Keratinocyte (primary cell): ENCODE measurements at regions not wholly inside any gene's neighbourhood (a gene's known extent, or its start where the extent isn't known, plus 50 kb on each side); places are given as distances from the start of the nearest gene placed in this dataset.

ENCODE experiments used
- DNase-seq: peaks from one replicate; pipeline ENCODE4 v3.0.0-alpha.2; 2011; ENCODE audit warnings: low read depth, missing footprints, low spot score
- FAIRE-seq: peaks from 2 replicates; lab custom pipeline; 2011; peaks lifted over from hg19 to GRCh38; lab: Jason Lieb, UNC
- H2AFZ ChIP-seq: 2 replicates; pipeline ENCODE4 v1.6.0; 2012; ENCODE audit warnings: low read length, control low read depth, inconsistent platforms; ENCODE audit not compliant: control insufficient read depth
- H3K27ac ChIP-seq: 2 replicates; pipeline ENCODE4 v1.5.1; 2011; ENCODE audit warnings: low read length; ENCODE audit not compliant: control insufficient read depth, insufficient read depth
- H3K27me3 ChIP-seq: 3 replicates; pipeline ENCODE4 v1.6.0; 2011; ENCODE audit warnings: low read length; ENCODE audit not compliant: control insufficient read depth, insufficient read depth; ENCODE audit errors: extremely low read depth
- H3K36me3 ChIP-seq, 2 experiments: 2 replicates in 1 of 2; 3 replicates in 1 of 2; pipeline ENCODE4 v1.5.1; 2011; ENCODE audit warnings: low read length in 2 of 2, mild to moderate bottlenecking in 1 of 2; ENCODE audit not compliant: control insufficient read depth in 2 of 2, insufficient read depth in 2 of 2; ENCODE audit errors: extremely low read depth in 1 of 2
- H3K4me1 ChIP-seq: 3 replicates; pipeline ENCODE4 v1.5.1; 2011; ENCODE audit warnings: low read length; ENCODE audit not compliant: control insufficient read depth, insufficient read depth; ENCODE audit errors: extremely low read depth
- H3K4me2 ChIP-seq: 3 replicates; pipeline ENCODE4 v1.6.0; 2011; ENCODE audit warnings: low read depth, low read length; ENCODE audit not compliant: control insufficient read depth, insufficient read depth; ENCODE audit errors: extremely low read depth
- H3K4me3 ChIP-seq, 3 experiments: fragments of 200-600 bp in 1 of 3; sonication (generic) in 1 of 3; 2 replicates in 2 of 3; 3 replicates in 1 of 3; pipeline ENCODE4 v1.5.1; 2011 to 2016; ENCODE audit warnings: low read length in 3 of 3, mild to moderate bottlenecking in 3 of 3, control low read depth in 2 of 3, inconsistent platforms in 1 of 3, low read depth in 1 of 3, mixed read lengths in 1 of 3, mixed run types in 1 of 3, moderate library complexity in 1 of 3; ENCODE audit not compliant: control insufficient read depth in 2 of 3, insufficient read depth in 2 of 3; ENCODE audit errors: extremely low read depth in 1 of 3
- H3K79me2 ChIP-seq: 2 replicates; pipeline ENCODE4 v1.6.0; 2012; ENCODE audit warnings: low read length; ENCODE audit not compliant: control insufficient read depth, insufficient read depth
- H3K9ac ChIP-seq: 3 replicates; pipeline ENCODE4 v1.6.0; 2011; ENCODE audit warnings: low read length; ENCODE audit not compliant: control insufficient read depth, insufficient read depth; ENCODE audit errors: extremely low read depth
- H3K9me1 ChIP-seq: 3 replicates; pipeline ENCODE4 v1.6.0; 2011; ENCODE audit warnings: low read length; ENCODE audit not compliant: control insufficient read depth, insufficient read depth; ENCODE audit errors: extremely low read depth
- H3K9me3 ChIP-seq: 2 replicates; pipeline ENCODE4 v1.5.1; 2012; ENCODE audit warnings: low read depth, low read length; ENCODE audit not compliant: control insufficient read depth
- H4K20me1 ChIP-seq: 3 replicates; pipeline ENCODE4 v1.6.0; 2011; ENCODE audit warnings: low read length; ENCODE audit not compliant: control insufficient read depth, insufficient read depth; ENCODE audit errors: extremely low read depth
- CTCF ChIP-seq, 3 experiments: IDR thresholded peaks in 1 of 3; conservative IDR thresholded peaks in 1 of 3; optimal IDR thresholded peaks in 1 of 3; 2 replicates in 2 of 3; 3 replicates in 1 of 3; pipeline versions ENCODE3 to v1.5.1; 2011; ENCODE audit warnings: low read length in 3 of 3, mild to moderate bottlenecking in 3 of 3, moderate library complexity in 2 of 3, control low read depth in 1 of 3, inconsistent platforms in 1 of 3; ENCODE audit not compliant: insufficient read depth in 2 of 3; ENCODE audit errors: extremely low read depth in 1 of 3
- EZH2 ChIP-seq: IDR thresholded peaks from one replicate; pipeline ENCODE4 v1.6.1; 2012; ENCODE audit warnings: inconsistent platforms, mild to moderate bottlenecking, low read length, moderate library complexity
- dilution Hi-C: fragments of 300-500 bp; cut with MboI; formaldehyde crosslinking; loops from one replicate; pipeline ENCODE4 v1.7.0; 2020; ENCODE audit warnings: low sequenced_read_pairs; ENCODE audit not compliant: extremely low pct_ligation_motif_present

- H3K79me2 ChIP-seq = no peaks in the 10 kb centered on the region
- no peak overlapping the region for H2AFZ ChIP-seq
- FAIRE-seq (no peak), DNase-seq (no peak)
- no peak overlapping the region for H3K4me2 ChIP-seq
- no peak for TF ChIP-seq CTCF (optimal IDR thresholded peaks at IDR 0.05 in 1 of 3, IDR thresholded peaks at IDR 0.05 in 1 of 3, conservative IDR thresholded peaks at IDR 0.05 in 1 of 3; ENCODE audit: extremely low read depth in 1 of 3, insufficient read depth in 2 of 3, low read length in 3 of 3)
- no peak for TF ChIP-seq EZH2
- peaks cover 7% of the 10 kb centered on the region for H3K27me3 ChIP-seq
- H3K27ac ChIP-seq = no peak overlapping the region
- H3K36me3 ChIP-seq = no peaks in the 10 kb centered on the region
- H3K9me3 ChIP-seq = no peaks in the 10 kb centered on the region
- H3K4me3 ChIP-seq = no peak overlapping the region
- dilution Hi-C loops = no loop called here
- no peaks in the 10 kb centered on the region for H3K9me1 ChIP-seq
- no peak overlapping the region for H3K9ac ChIP-seq
- H3K4me1 ChIP-seq = no peaks in the 10 kb centered on the region
- no peaks in the 10 kb centered on the region for H4K20me1 ChIP-seq
Observed at GRCh38 chr20:48204499-48204898, 419.2 kb upstream of the SULF2 start.

GRCh38 chr20:48203252-48203651, 418.0 kb upstream of the SULF2 start:
- Histone ChIP-seq H3K79me2 (no peaks in the 10 kb centered on the region), H3K4me1 (no peaks in the 10 kb centered on the region), H3K4me3 (no peak overlapping the region), H3K9me1 (no peaks in the 10 kb centered on the region), H3K27me3 (peaks cover 13% of the 10 kb centered on the region), H3K36me3 (no peaks in the 10 kb centered on the region), H3K27ac (no peak overlapping the region), H2AFZ (no peak overlapping the region), H3K9me3 (no peaks in the 10 kb centered on the region), H4K20me1 (no peaks in the 10 kb centered on the region), H3K4me2 (no peak overlapping the region), H3K9ac (no peak overlapping the region)
- no peak for TF ChIP-seq CTCF (optimal IDR thresholded peaks at IDR 0.05 in 1 of 3, IDR thresholded peaks at IDR 0.05 in 1 of 3, conservative IDR thresholded peaks at IDR 0.05 in 1 of 3; ENCODE audit: extremely low read depth in 1 of 3, insufficient read depth in 2 of 3, low read length in 3 of 3)
- TF ChIP-seq EZH2 = no peak
- FAIRE-seq (no peak), DNase-seq (no peak)
- dilution Hi-C loops = no loop called here
